NCI-H446 (cell line): ENCODE measurements at regions not wholly inside any gene's neighbourhood (a gene's known extent, or its start where the extent isn't known, plus 50 kb on each side); places are given as distances from the start of the nearest gene placed in this dataset.

Source experiments
- DNase-seq, 2 experiments: peaks; one replicate each; lab custom pipeline; 2025; lab: John Stamatoyannopoulos, UW

- no peak for DNase-seq
These were observed 103.1 kb downstream of the UCHL1 start for GRCh38 chr4:41359836-41360213.

- peak; percentile 67 to 92 for DNase-seq
These were observed 103.6 kb downstream of the UCHL1 start for GRCh38 chr4:41360214-41360920.

- DNase-seq: peak; percentile 47
These were observed 104.4 kb downstream of the UCHL1 start for GRCh38 chr4:41360921-41361793.

GRCh38 chr4:41361794-41362526, 105.2 kb downstream of the UCHL1 start:
- no peak for DNase-seq

GRCh38 chr4:41362621-41363383, 106.1 kb downstream of the UCHL1 start:
- peak in 1 of 2 experiments; percentile 44 for DNase-seq

GRCh38 chr4:41363384-41363981, 106.8 kb downstream of the UCHL1 start:
- DNase-seq: no peak

GRCh38 chr4:41364876-41365275, 108.1 kb downstream of the UCHL1 start:
- DNase-seq: peak in 1 of 2 experiments; percentile 36

GRCh38 chr4:41365681-41366080, 109.0 kb downstream of the UCHL1 start:
- DNase-seq: peak in 1 of 2 experiments; percentile 42

- DNase-seq: no peak
These were observed 110.3 kb downstream of the UCHL1 start for GRCh38 chr4:41366911-41367517.

- peak; percentile 31 to 64 for DNase-seq
These were observed 113.0 kb downstream of the UCHL1 start for GRCh38 chr4:41369680-41370079.

- peak in 1 of 2 experiments; percentile 30 for DNase-seq
These were observed 116.5 kb downstream of the UCHL1 start for GRCh38 chr4:41373221-41373620.

- no peak for DNase-seq
These were observed 117.8 kb downstream of the UCHL1 start for GRCh38 chr4:41374490-41374889.

- DNase-seq: no peak
These were observed 118.8 kb downstream of the UCHL1 start for GRCh38 chr4:41375561-41375960.

- no peak for DNase-seq
These were observed 120.5 kb downstream of the UCHL1 start for GRCh38 chr4:41377196-41377595.

- no peak for DNase-seq
These were observed 122.5 kb downstream of the UCHL1 start for GRCh38 chr4:41379230-41379629.

- DNase-seq: no peak
These were observed 123.9 kb downstream of the UCHL1 start for GRCh38 chr4:41380511-41381157.

- no peak for DNase-seq
These were observed 124.7 kb downstream of the UCHL1 start for GRCh38 chr4:41381384-41381783.

- DNase-seq: peak in 1 of 2 experiments; percentile 37
These were observed 128.3 kb downstream of the UCHL1 start for GRCh38 chr4:41384992-41385391.

GRCh38 chr4:41385481-41385880, 128.8 kb downstream of the UCHL1 start:
- DNase-seq: no peak

- DNase-seq: no peak
These were observed 131.4 kb downstream of the UCHL1 start for GRCh38 chr4:41388080-41388479.
